GM12878 (cell line): ENCODE measurements at regions not wholly inside any gene's neighbourhood (a gene's known extent, or its start where the extent isn't known, plus 50 kb on each side); places are given as distances from the start of the nearest gene placed in this dataset.

Experiments used
- CEBPB ChIP-seq, 2 experiments: fragments of 150-350 bp in 1 of 2; IDR thresholded peaks; 2 replicates each; pipeline ENCODE4 v1.6.1; 2012 to 2014; ENCODE audit warnings: low read depth in 2 of 2, low read length in 2 of 2, borderline replicate concordance in 1 of 2, inconsistent platforms in 1 of 2
- CTCF ChIP-seq, 3 experiments: IDR thresholded peaks in 2 of 3; conservative IDR thresholded peaks in 1 of 3; 2 replicates each; pipeline ENCODE4 v1.5.1; 2011; ENCODE audit warnings: low read depth in 3 of 3, low read length in 3 of 3, mild to moderate bottlenecking in 3 of 3, control low read depth in 2 of 3, moderate library complexity in 2 of 3, inconsistent platforms in 1 of 3, mixed read lengths in 1 of 3; ENCODE audit not compliant: control insufficient read depth in 2 of 3, insufficient read depth in 1 of 3; ENCODE audit errors: extremely low read depth in 1 of 3
- EZH2 ChIP-seq: IDR thresholded peaks from 2 replicates; pipeline ENCODE4 v1.6.1; 2012; ENCODE audit warnings: low read depth, mild to moderate bottlenecking, control low read depth, inconsistent platforms, low read length, borderline replicate concordance; ENCODE audit not compliant: control insufficient read depth
- NR2C2 ChIP-seq: IDR thresholded peaks from 2 replicates; pipeline ENCODE4 v1.6.1; 2011; ENCODE audit warnings: borderline replicate concordance, low read depth; ENCODE audit not compliant: control insufficient read depth, insufficient read length
- POLR2A ChIP-seq: IDR thresholded peaks from 2 replicates; pipeline ENCODE4 v1.6.1; 2011; ENCODE audit warnings: low read depth, mild to moderate bottlenecking, low read length
- ZZZ3 ChIP-seq: IDR thresholded peaks from 2 replicates; pipeline ENCODE4 v1.6.1; 2011; ENCODE audit warnings: low read depth; ENCODE audit not compliant: control insufficient read depth, insufficient read length

GRCh38 chr12:67208281-67209067 is 60.7 kb upstream of the CAND1 start:
- TF ChIP-seq NR2C2 (no peak), POLR2A (no peak), CEBPB (IDR thresholded peaks at IDR 0.05; ENCODE audit: borderline replicate concordance in 1 of 2, low read depth in 2 of 2, low read length in 2 of 2) (no peak), ZZZ3 (no peak), CTCF (IDR thresholded peaks at IDR 0.05 in 2 of 3, conservative IDR thresholded peaks at IDR 0.05 in 1 of 3; ENCODE audit: control insufficient read depth in 2 of 3, extremely low read depth in 1 of 3, insufficient read depth in 1 of 3, low read depth in 3 of 3, low read length in 3 of 3) (no peak), EZH2 (no peak)
